ENCODE measurements at regions not wholly inside any gene's neighbourhood (a gene's known extent, or its start where the extent isn't known, plus 50 kb on each side); places are given as distances from the start of the nearest gene placed in this dataset.

GRCh38 chr18:41540237-41540871 is 414.7 kb upstream of the PIK3C3 start:
- no peak for DNase-seq (ENCODE audit: low read depth)

GRCh38 chr18:41538751-41539150 is 416.3 kb upstream of the PIK3C3 start:
- DNase-seq (ENCODE audit: low read depth), result no peak

GRCh38 chr18:41537666-41538065 is 417.4 kb upstream of the PIK3C3 start:
- DNase-seq (ENCODE audit: low read depth), result no peak

- DNase-seq (ENCODE audit: low read depth), result no peak
Observed at GRCh38 chr18:41532344-41533086, 422.5 kb upstream of the PIK3C3 start.

DNA sequence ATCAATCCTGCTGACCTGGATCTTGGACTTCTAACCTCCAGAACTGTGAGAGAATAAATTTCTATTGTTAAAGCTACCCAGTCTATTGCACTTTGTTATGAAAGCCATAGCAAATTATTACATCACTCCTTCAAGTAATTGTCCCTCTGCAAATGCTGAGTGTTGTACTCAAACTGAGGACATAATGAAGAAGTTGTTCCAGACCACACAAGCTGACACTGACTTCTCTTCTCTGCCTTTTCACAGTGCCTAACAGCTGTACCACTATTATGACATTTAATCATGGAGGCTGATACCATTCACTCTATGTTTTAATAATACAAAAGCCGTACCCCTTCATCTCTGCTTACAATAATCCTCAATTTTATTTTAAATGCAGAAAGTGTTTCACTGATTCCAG is 424.1 kb upstream of the PIK3C3 start:
- DNase-seq (ENCODE audit: low read depth), result no peak

GRCh38 chr18:41529093-41529492 is 425.9 kb upstream of the PIK3C3 start:
- no peak for DNase-seq (ENCODE audit: low read depth)

DNA sequence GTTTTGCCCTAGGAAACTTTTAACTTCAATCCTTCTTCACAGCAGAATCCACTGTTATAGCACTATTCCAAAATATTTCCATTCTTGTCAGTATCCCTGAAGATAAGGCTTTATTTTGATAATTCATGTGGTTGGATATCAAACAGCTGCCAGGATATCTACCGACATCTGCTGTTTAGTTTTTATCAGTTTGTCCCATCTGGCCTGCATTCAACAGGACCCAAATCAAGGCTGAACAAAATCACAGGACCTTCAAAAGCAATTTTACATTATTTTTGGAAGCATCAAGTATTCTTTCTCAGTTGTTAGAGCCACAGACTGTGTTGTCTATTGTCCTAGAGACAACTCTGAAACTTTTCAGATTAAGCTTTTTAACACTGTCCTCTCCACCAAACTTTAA is 429.0 kb upstream of the PIK3C3 start:
- DNase-seq (ENCODE audit: low read depth), result no peak

GRCh38 chr18:41524674-41525470 is 430.2 kb upstream of the PIK3C3 start:
- DNase-seq (ENCODE audit: low read depth), result no peak

GRCh38 chr18:41517142-41517541 is 437.9 kb upstream of the PIK3C3 start:
- DNase-seq (ENCODE audit: low read depth), result no peak

DNA sequence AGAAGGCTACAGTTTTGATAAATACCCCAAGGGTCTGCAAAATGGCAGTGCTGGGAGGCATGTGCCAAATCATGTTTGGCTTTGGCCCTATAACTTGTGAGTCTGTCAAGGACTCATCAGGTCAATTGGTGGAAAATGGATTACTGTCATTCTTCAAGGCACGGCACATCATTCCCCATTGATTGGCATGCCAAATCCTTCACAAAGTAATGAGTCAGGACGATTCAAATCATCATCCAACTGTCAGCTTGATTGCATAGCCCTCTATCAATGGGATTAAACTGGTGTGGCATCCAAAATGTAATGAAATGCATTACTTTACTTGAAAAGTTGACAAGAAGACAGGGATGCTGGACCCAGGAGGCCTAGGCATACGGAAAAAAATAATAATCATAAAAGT is 441.6 kb upstream of the PIK3C3 start:
- DNase-seq (ENCODE audit: low read depth), result no peak

GRCh38 chr18:41504316-41504715 is 450.7 kb upstream of the PIK3C3 start:
- no peak for DNase-seq (ENCODE audit: low read depth)

- no peak for DNase-seq (ENCODE audit: low read depth)
Observed at GRCh38 chr18:41501848-41502247, 453.2 kb upstream of the PIK3C3 start.

GRCh38 chr18:41499345-41499744 is 455.7 kb upstream of the PIK3C3 start:
- DNase-seq (ENCODE audit: low read depth), result no peak

- DNase-seq (ENCODE audit: low read depth), result no peak
Observed at GRCh38 chr18:41490861-41491260, 464.2 kb upstream of the PIK3C3 start.

GRCh38 chr18:41486575-41486974 is 468.5 kb upstream of the PIK3C3 start:
- no peak for DNase-seq (ENCODE audit: low read depth)

- no peak for DNase-seq (ENCODE audit: low read depth)
Observed at GRCh38 chr18:41484069-41484468, 471.0 kb upstream of the PIK3C3 start.

DNA sequence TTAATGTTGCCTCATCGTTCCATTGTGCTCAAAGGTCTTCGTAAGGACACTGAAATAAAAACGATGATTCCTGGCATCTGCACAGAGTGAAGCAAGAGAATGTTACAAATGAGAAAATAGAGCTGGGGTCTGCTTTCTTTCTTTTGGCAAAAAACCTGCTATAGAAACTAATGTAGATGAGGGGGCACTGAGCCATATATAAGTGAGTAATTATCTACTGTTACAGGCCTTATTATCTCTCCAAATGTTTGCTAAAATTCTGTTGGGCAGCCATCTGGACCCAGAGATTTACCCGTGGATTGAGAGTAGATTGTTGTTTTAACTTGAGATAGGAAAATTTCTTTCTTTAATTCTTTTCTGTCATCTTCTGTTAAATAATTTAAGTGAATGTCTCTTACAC is 472.5 kb upstream of the PIK3C3 start:
- DNase-seq (ENCODE audit: low read depth), result no peak

GRCh38 chr18:41466436-41467160 is 488.4 kb upstream of the PIK3C3 start:
- DNase-seq (ENCODE audit: low read depth), result no peak

DNA sequence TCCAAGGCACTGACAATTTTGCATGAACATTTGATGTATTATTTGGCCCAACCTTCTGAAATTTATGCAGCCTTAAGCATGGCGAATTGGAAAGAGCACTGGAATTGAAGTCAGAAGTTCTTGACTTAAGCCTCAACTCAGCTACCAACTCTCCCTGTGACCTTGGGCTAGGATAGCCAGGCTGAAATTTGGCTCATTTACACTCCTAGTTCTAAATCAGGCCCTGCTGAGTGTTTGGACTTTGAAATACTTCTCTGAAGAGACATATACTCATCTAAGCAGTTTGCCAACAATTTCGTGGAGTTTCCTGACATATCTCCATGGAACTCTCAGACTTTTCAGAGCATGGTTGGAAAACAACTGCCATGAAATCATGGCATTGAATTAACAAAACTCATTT is 489.6 kb upstream of the PIK3C3 start:
- no peak for DNase-seq (ENCODE audit: low read depth)

DNA sequence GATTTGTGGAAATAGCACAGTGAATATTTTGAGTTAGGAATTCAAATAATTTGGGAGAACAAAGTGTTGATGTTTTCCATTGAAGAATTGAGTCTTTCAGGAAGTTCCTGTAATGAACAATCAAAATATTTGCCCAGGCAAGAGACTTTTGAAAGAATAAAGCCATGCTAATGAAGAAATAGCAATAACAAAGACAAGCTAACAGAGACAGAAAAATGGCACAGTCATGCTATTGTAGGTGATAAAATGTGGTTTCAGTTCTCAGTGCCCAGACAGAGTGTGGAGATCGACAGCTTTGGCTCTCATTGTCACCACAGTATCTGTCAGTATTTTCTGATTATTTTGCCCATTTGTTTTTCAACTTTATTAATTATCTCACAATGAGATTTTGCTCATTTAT is 490.8 kb upstream of the PIK3C3 start:
- no peak for DNase-seq (ENCODE audit: low read depth)

- no peak for DNase-seq (ENCODE audit: low read depth)
Observed at GRCh38 chr18:41462946-41463345, 492.1 kb upstream of the PIK3C3 start.

- DNase-seq (ENCODE audit: low read depth), result no peak
Observed at GRCh38 chr18:41461114-41461513, 493.9 kb upstream of the PIK3C3 start.

Measured in stimulated activated CD4-positive, alpha-beta T cell treated with anti-CD3 and anti-CD28 coated beads, Interleukin-2, amount 100 ng/mL, for 4 hours (primary cell).